HepG2 (cell line): ENCODE measurements at regions not wholly inside any gene's neighbourhood (a gene's known extent, or its start where the extent isn't known, plus 50 kb on each side); places are given as distances from the start of the nearest gene placed in this dataset.

Source experiments
- ATAC-seq: fragments of 200-7000 bp; cut with Tn5 transposase; 3 replicates; pipeline ENCODE4 v1.9.1; 2020; ENCODE audit warnings: mild to moderate bottlenecking, moderate library complexity
- BruUV-seq: library from RNA; stranded (reverse); fragments of 400-500 nt; replicated peaks from 2 replicates; lab custom pipeline; 2021; lab: Mats Ljungman, UMichigan
- CTCF ChIA-PET: fragments of 300-600 bp; formaldehyde crosslinking; extraction: SDS; loops from one replicate; lab custom pipeline; 2021; ENCODE audit warnings: low total read pairs, inconsistent platforms, low intra/inter-chr PET ratio; lab: Yijun Ruan, JAX
- POLR2A ChIA-PET: fragments of 350-600 bp; sonication (Branson Sonifier 250); formaldehyde crosslinking; loops from one replicate; lab custom pipeline; 2020; ENCODE audit warnings: antibody characterized with exemption, inconsistent platforms; lab: Yijun Ruan, JAX
- DNase-seq: peaks from one replicate; pipeline ENCODE4 v3.0.0-alpha.2; 2015; ENCODE audit warnings: low spot score
- FAIRE-seq: peaks from 3 replicates; lab custom pipeline; 2011; peaks lifted over from hg19 to GRCh38; lab: Jason Lieb, UNC
- H2AFZ ChIP-seq: one replicate; pipeline ENCODE4 v1.6.1; 2011; ENCODE audit warnings: low read length, inconsistent platforms
- H3K27ac ChIP-seq: fragments of 300-600 bp; 3 replicates; pipeline ENCODE4 v1.8.0; 2011; ENCODE audit warnings: mixed run types, mild to moderate bottlenecking, mixed read lengths, low read length, inconsistent platforms; ENCODE audit not compliant: insufficient read depth; ENCODE audit errors: extremely low read length
- H3K27me3 ChIP-seq, 2 experiments: fragments of 200-600 bp in 1 of 2; 2 replicates in 1 of 2; 3 replicates in 1 of 2; pipeline versions ENCODE4 v1.6.0 to v1.8.0; 2011; ENCODE audit warnings: low read length in 2 of 2, mild to moderate bottlenecking in 2 of 2, moderate library complexity in 2 of 2, inconsistent platforms in 1 of 2; ENCODE audit not compliant: insufficient read depth in 2 of 2, control insufficient read depth in 1 of 2
- H3K36me3 ChIP-seq, 2 experiments: fragments of 200-600 bp in 1 of 2; replicated peaks in 1 of 2; 2 replicates in 1 of 2; 3 replicates in 1 of 2; pipeline versions ENCODE4 v1.5.1 to v1.8.0; 2011; ENCODE audit warnings: low read length in 2 of 2, inconsistent platforms in 1 of 2; ENCODE audit not compliant: insufficient read depth in 2 of 2, control insufficient read depth in 1 of 2
- H3K4me1 ChIP-seq: 2 replicates; pipeline ENCODE4 v1.5.1; 2012; ENCODE audit warnings: low read length, inconsistent platforms; ENCODE audit not compliant: insufficient read depth
- H3K4me2 ChIP-seq: 2 replicates; pipeline ENCODE4 v1.6.0; 2011; ENCODE audit warnings: low read depth, low read length, inconsistent platforms
- H3K4me3 ChIP-seq, 3 experiments: fragments of 200-600 bp in 1 of 3; sonication (generic), shearing (Covaris generic) in 1 of 3; replicated peaks in 1 of 3; 2 replicates each; pipeline ENCODE4 v1.5.1; 2011 to 2016; ENCODE audit warnings: low read length in 3 of 3, inconsistent platforms in 2 of 3, low read depth in 2 of 3, mild to moderate bottlenecking in 2 of 3, control low read depth in 1 of 3, mixed read lengths in 1 of 3; ENCODE audit not compliant: insufficient read depth in 1 of 3
- H3K79me2 ChIP-seq: one replicate; pipeline ENCODE4 v1.6.1; 2011; ENCODE audit warnings: low read length, inconsistent platforms; ENCODE audit not compliant: insufficient read depth
- H3K9ac ChIP-seq: 2 replicates; pipeline ENCODE4 v1.6.0; 2011; ENCODE audit warnings: mild to moderate bottlenecking, low read depth, low read length, inconsistent platforms; ENCODE audit not compliant: insufficient read depth
- H3K9me3 ChIP-seq: 2 replicates; pipeline ENCODE4 v1.5.1; 2012; ENCODE audit warnings: mild to moderate bottlenecking, low read length
- H4K20me1 ChIP-seq: 2 replicates; pipeline ENCODE4 v1.6.0; 2011; ENCODE audit warnings: inconsistent platforms, mild to moderate bottlenecking, low read length, moderate library complexity; ENCODE audit not compliant: insufficient read depth
- BRD4 ChIP-seq: sonication (generic); formaldehyde crosslinking; IDR thresholded peaks from 2 replicates; pipeline ENCODE4 v1.4.0; 2020; ENCODE audit warnings: missing genetic modification reagents
- CBX2 ChIP-seq, 2 experiments: fragments of 200-600 bp in 1 of 2; sonication (generic); formaldehyde crosslinking in 1 of 2; IDR thresholded peaks; 2 replicates each; pipeline versions ENCODE4 v1.7.0 to v1.8.1; 2018 to 2022; ENCODE audit warnings: low read depth in 2 of 2, low read length in 1 of 2, mild to moderate bottlenecking in 1 of 2, missing genetic modification reagents in 1 of 2
- CEBPB ChIP-seq: IDR thresholded peaks from 2 replicates; pipeline ENCODE4 v1.6.1; 2011; ENCODE audit warnings: low read depth, low read length, improper control_type of control experiment, borderline replicate concordance
- FOXK1 ChIP-seq: sonication (generic); formaldehyde crosslinking; IDR thresholded peaks from 2 replicates; pipeline ENCODE4 v1.4.0; 2020; ENCODE audit warnings: low read depth, missing genetic modification reagents, borderline replicate concordance
- HOXD1 ChIP-seq: sonication (generic); formaldehyde crosslinking; IDR thresholded peaks from 2 replicates; pipeline ENCODE4 v1.5.0; 2020; ENCODE audit warnings: missing genetic modification reagents
- PATZ1 ChIP-seq: sonication (generic); formaldehyde crosslinking; IDR thresholded peaks from 2 replicates; pipeline ENCODE4 v1.4.0; 2020; ENCODE audit warnings: missing genetic modification reagents
- SIN3B ChIP-seq: fragments of 150-350 bp; IDR thresholded peaks from 2 replicates; pipeline ENCODE4 v1.6.1; 2014; ENCODE audit warnings: low read length
- SIX1 ChIP-seq: sonication (generic); formaldehyde crosslinking; IDR thresholded peaks from 2 replicates; pipeline ENCODE4 v1.4.0; 2020; ENCODE audit warnings: missing genetic modification reagents, borderline replicate concordance
- SP5 ChIP-seq: IDR thresholded peaks from 2 replicates; pipeline ENCODE4 v1.6.1; 2016; ENCODE audit warnings: low read depth, borderline replicate concordance
- SRF ChIP-seq: IDR thresholded peaks from 2 replicates; pipeline ENCODE4 v1.6.1; 2011; ENCODE audit warnings: mild to moderate bottlenecking, low read depth, low read length, moderate library complexity
- ZBTB38 ChIP-seq: sonication (generic); formaldehyde crosslinking; IDR thresholded peaks from 2 replicates; pipeline ENCODE4 v1.5.1; 2020; ENCODE audit warnings: mild to moderate bottlenecking, missing genetic modification reagents
- ZKSCAN1 ChIP-seq: fragments of 150-350 bp; IDR thresholded peaks from 2 replicates; pipeline ENCODE4 v1.6.1; 2014; ENCODE audit warnings: low read length
- ZNF207 ChIP-seq: fragments of 450-650 bp; IDR thresholded peaks from 2 replicates; pipeline ENCODE4 v1.6.1; 2016; ENCODE audit warnings: antibody characterized with exemption, borderline replicate concordance
- ZNF30 ChIP-seq: sonication (generic); formaldehyde crosslinking; IDR thresholded peaks from 2 replicates; pipeline ENCODE4 v1.5.0; 2020; ENCODE audit warnings: mild to moderate bottlenecking, missing genetic modification reagents
- ZNF34 ChIP-seq: sonication (generic); formaldehyde crosslinking; IDR thresholded peaks from 2 replicates; pipeline ENCODE4 v1.4.0; 2020; ENCODE audit warnings: mild to moderate bottlenecking, missing genetic modification reagents, borderline replicate concordance
- ZNF766 ChIP-seq: sonication (generic); formaldehyde crosslinking; IDR thresholded peaks from 2 replicates; pipeline ENCODE4 v1.5.0; 2020; ENCODE audit warnings: missing genetic modification reagents, borderline replicate concordance
- ZNF878 ChIP-seq: sonication (generic); formaldehyde crosslinking; IDR thresholded peaks from 2 replicates; pipeline ENCODE4 v1.8.1; 2023; ENCODE audit warnings: mild to moderate bottlenecking, missing genetic modification reagents, moderate library complexity
- WGBS: methylation state at CpG from one replicate; pipeline ENCODE4 v1.1.6; 2017; ENCODE audit warnings: low lambda C conversion rate; 5-methylcytosine and 5-hydroxymethylcytosine counted together
- in situ Hi-C: cut with HindIII; loops from 2 replicates; pipeline ENCODE4 v1.10.0; 2017; ENCODE audit warnings: low pct_unique_long_range_greater_than_20kb; ENCODE audit not compliant: extremely low pct_ligation_motif_present
- intact Hi-C: fragments of 100-400 bp; cut with micrococcal nuclease; formaldehyde crosslinking; loops from one replicate; pipeline ENCODE4 v1.10.0; 2022; ENCODE audit not compliant: unreplicated experiment

DNA sequence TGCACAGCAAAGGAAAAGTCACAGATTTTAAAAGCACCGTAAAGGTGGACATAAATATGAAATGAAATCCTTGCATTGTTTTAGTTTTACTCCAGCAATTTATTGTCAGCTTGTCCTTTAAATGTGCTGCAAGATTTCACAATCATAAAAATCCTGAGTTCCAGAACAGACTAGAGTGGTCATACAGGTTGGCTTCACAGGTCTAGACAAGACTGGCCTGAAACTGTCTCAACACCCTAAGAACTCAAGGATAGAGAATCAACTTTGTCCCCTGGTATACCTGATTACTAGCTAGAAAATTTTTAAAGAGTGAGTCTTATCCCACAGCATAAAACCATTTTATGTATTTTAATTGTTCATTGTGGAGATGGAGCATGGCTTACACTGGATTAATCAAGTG lies 521.7 kb upstream of the MCTP2 start:
- Histone ChIP-seq H3K4me3 (no peak overlapping the region), H3K9ac (no peak overlapping the region), H3K4me2 (no peak overlapping the region), H3K9me3 (no peaks in the 10 kb centered on the region), H3K27me3 (no peaks in the 10 kb centered on the region; a peak in 1 of 5 replicates), H2AFZ (no peak overlapping the region), H4K20me1 (no peaks in the 10 kb centered on the region), H3K4me1 (no peaks in the 10 kb centered on the region), H3K27ac (no peak overlapping the region), H3K36me3 (no peaks in the 10 kb centered on the region), H3K79me2 (no peaks in the 10 kb centered on the region)
- no peak for TF ChIP-seq ZBTB38 (CRISPR knock-in tag)
- TF ChIP-seq ZNF34 (CRISPR knock-in tag) = no peak
- TF ChIP-seq CEBPB = peak; percentile 24; the same call in 1 of the 2 replicates
- no TSS peak for BruUV-seq
- intact Hi-C loops = no loop called here
- ATAC-seq = no peak
- WGBS = 70% methylated on average over 1 of the region's 1 CpG
- DNase-seq = no peak
- FAIRE-seq = no peak
- ChIA-PET CTCF (no interaction called here), POLR2A (no interaction called here)
- in situ Hi-C loops = no loop called here

DNA sequence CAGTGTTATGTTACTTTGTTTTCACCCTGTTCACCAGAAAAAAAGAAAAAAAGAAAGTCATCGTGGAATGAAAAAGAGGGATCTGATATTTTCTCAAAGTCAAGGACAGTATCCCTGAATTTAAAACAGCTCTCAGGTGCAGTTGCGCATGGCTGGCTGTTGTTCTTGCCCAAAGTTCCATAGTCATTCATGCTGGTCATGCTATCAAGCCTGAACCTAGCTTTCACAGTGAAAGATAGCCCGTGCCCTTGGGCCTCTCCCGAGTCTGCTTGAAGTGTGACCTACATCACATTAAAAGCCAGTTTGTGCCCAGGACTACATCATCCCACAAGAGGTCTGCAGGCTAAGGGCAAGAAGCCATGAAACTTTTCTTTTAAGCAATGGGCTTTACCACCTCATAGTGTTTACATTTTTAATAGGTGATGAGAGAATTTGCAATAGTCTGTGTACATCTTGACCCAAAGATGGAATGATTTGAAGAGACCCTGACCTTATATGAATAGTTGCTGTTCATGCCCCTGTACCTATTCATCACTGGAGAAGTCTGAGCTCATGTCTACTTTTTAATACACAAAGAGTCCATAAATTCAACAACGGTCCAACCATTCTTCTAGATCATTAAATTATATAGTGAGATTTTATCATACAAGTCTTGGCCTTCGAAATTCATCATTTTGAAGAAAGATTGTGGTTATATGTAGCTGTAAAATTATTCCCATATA lies 522.5 kb upstream of the MCTP2 start:
- H3K9me3 ChIP-seq = no peaks in the 10 kb centered on the region
- H3K4me1 ChIP-seq = no peaks in the 10 kb centered on the region
- no peak overlapping the region for H3K4me3 ChIP-seq
- TF ChIP-seq ZNF30 (no peak), CBX2 (IDR thresholded peaks at IDR 0.05; ENCODE audit: low read depth, low read length) (no peak), CBX2 (CRISPR knock-in tag; IDR thresholded peaks at IDR 0.05; ENCODE audit: low read depth) (no peak), ZNF878 (CRISPR knock-in tag) (no peak), ZNF766 (CRISPR knock-in tag) (no peak), ZKSCAN1 (no peak), BRD4 (no peak), SIN3B (no peak), PATZ1 (CRISPR knock-in tag) (no peak), HOXD1 (CRISPR knock-in tag) (no peak), SP5 (no peak), FOXK1 (CRISPR knock-in tag) (no peak), ZNF207 (no peak), SRF (no peak), SIX1 (CRISPR knock-in tag) (no peak)
- TF ChIP-seq, all 625 proteins: peak for 0
- in situ Hi-C loops = no loop called here
- ChIA-PET POLR2A (no interaction called here), CTCF (no interaction called here)
- DNase-seq (no peak), FAIRE-seq (no peak), ATAC-seq (no peak)
- no peak overlapping the region for H3K4me2 ChIP-seq
- H3K27me3 ChIP-seq = no peaks in the 10 kb centered on the region; a peak in 1 of 5 replicates
- 5% methylated on average over 6 of the region's 6 CpGs for WGBS
- no peaks in the 10 kb centered on the region for H3K36me3 ChIP-seq
- intact Hi-C loops = no loop called here
- H3K9ac ChIP-seq = no peak overlapping the region
- no TSS peak for BruUV-seq
- H3K79me2 ChIP-seq = no peaks in the 10 kb centered on the region
- no peaks in the 10 kb centered on the region for H4K20me1 ChIP-seq
- no peak overlapping the region for H3K27ac ChIP-seq
- no peak overlapping the region for H2AFZ ChIP-seq
